ENCODE measurements at regions not wholly inside any gene's neighbourhood (a gene's known extent, or its start where the extent isn't known, plus 50 kb on each side); places are given as distances from the start of the nearest gene placed in this dataset.

DNA sequence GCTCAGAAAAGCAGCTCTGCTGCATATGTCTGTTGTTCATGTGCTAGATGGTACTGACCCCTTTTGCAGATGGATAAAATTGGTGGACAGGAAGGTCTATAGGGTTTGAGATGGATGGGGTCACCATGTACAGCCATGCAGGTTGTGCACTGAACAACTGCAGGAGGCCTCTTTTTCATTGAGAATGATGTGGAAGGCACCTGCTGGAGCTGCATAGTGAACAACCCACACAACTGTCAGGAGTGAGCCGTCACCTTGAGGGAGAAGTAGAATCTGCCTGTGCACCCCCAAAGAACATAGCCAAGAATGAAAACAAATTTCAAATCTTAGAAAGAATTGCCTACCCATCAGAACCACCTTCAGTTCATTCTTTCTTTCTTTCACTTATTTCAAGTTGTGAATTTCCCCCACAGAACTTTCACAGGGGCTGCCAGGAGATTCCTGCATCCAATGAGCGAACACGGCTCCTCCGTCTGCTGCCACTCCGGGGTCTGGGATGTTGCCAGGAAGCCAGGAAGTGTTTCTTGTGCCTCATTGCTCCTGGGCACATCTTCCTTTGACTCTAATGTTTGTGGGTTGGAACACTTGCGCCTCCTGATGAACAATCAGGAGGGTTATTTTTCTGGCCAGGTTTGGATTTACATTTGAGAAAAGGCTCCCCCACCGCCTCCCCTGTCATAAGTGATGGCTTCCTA lies 53.7 kb upstream of the DOCK1 start:
- TF ChIP-seq POLR2A (IDR thresholded peaks at IDR 0.05) = no peak
- TF ChIP-seq, protein P1, sequence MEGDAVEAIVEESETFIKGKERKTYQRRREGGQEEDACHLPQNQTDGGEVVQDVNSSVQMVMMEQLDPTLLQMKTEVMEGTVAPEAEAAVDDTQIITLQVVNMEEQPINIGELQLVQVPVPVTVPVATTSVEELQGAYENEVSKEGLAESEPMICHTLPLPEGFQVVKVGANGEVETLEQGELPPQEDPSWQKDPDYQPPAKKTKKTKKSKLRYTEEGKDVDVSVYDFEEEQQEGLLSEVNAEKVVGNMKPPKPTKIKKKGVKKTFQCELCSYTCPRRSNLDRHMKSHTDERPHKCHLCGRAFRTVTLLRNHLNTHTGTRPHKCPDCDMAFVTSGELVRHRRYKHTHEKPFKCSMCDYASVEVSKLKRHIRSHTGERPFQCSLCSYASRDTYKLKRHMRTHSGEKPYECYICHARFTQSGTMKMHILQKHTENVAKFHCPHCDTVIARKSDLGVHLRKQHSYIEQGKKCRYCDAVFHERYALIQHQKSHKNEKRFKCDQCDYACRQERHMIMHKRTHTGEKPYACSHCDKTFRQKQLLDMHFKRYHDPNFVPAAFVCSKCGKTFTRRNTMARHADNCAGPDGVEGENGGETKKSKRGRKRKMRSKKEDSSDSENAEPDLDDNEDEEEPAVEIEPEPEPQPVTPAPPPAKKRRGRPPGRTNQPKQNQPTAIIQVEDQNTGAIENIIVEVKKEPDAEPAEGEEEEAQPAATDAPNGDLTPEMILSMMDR (IDR thresholded peaks at IDR 0.05) = no peak
